ENCODE measurements at regions not wholly inside any gene's neighbourhood (a gene's known extent, or its start where the extent isn't known, plus 50 kb on each side); places are given as distances from the start of the nearest gene placed in this dataset.

DNA sequence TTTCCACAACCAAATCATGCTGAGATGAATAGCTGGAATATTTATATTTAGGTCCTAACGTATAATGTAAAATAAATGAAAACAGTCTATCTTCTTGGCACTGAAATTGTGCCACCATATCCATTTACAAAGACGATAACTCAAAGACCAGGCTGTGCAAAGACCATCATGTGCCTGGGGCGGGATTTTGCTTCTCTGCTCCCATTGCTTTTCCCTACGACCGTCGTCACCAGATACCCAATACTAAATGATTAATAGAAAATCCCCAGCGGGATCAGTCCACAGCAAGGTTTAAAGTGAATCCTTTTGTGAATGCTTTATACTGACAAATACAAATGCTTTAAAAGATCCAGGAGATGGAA is 194.3 kb upstream of the ARL4C start:
- Histone ChIP-seq H3K18ac (ENCODE audit: extremely low read depth, low read length) (no peak overlapping the region), H2BK15ac (ENCODE audit: low read length) (no peak overlapping the region), H3K79me1 (ENCODE audit: low read depth, low read length) (no peaks in the 10 kb centered on the region), H3K4me3 (ENCODE audit: extremely low read depth in 1 of 4, insufficient read depth in 2 of 4, low read depth in 3 of 4, low read length in 4 of 4) (no peak overlapping the region), H3K56ac (replicated peaks; ENCODE audit: insufficient read length, low read depth, low read length) (no peak overlapping the region), H3K4ac (replicated peaks; ENCODE audit: insufficient read length, low read depth, low read length) (no peak overlapping the region), H3K9me3 (ENCODE audit: insufficient read depth in 2 of 2, low read depth in 1 of 2, low read length in 1 of 2) (peaks cover 16 to 17% of the 10 kb centered on the region in 2 experiments; a peak in 3 of 4 replicates), H2AK5ac (ENCODE audit: low read depth, low read length) (no peak overlapping the region), H3K36me3 (ENCODE audit: control insufficient read depth in 2 of 4, insufficient read depth in 4 of 4, low read length in 3 of 4) (no peaks in the 10 kb centered on the region), H3K79me2 (ENCODE audit: control insufficient read depth in 1 of 2, insufficient read depth in 2 of 2, low read length in 2 of 2) (no peaks in the 10 kb centered on the region), H3K27ac (ENCODE audit: low read depth, low read length) (no peak overlapping the region), H3K4me2 (ENCODE audit: insufficient read depth in 1 of 2, low read depth in 2 of 2, low read length in 2 of 2) (no peak overlapping the region), H4K5ac (ENCODE audit: insufficient read length, low read depth, low read length) (no peak overlapping the region), H3K23ac (ENCODE audit: insufficient read length) (no peak overlapping the region), H2BK120ac (replicated peaks; ENCODE audit: low read depth, low read length) (no peak overlapping the region), H2BK12ac (ENCODE audit: low read depth, low read length) (no peak overlapping the region), H3K9ac (replicated peaks in 1 of 4; ENCODE audit: extremely low read depth in 1 of 4, low read depth in 3 of 4, low read length in 3 of 4) (no peak overlapping the region), H4K8ac (ENCODE audit: extremely low read depth, insufficient read depth, low read length) (no peak overlapping the region), H3K14ac (ENCODE audit: insufficient read length) (no peak overlapping the region), H3K23me2 (ENCODE audit: low read depth, low read length) (peaks cover 4% of the 10 kb centered on the region; the same call in 1 of the 2 replicates), H3K4me1 (replicated peaks in 1 of 4; ENCODE audit: control insufficient read depth in 3 of 4, insufficient read depth in 4 of 4, low read length in 3 of 4) (peaks cover 1 to 10% (median 5%) of the 10 kb centered on the region in 4 experiments; a peak in 5 of 7 replicates), H2AFZ (ENCODE audit: low read length) (no peak overlapping the region), H2BK5ac (ENCODE audit: low read depth, low read length) (no peak overlapping the region), H4K20me1 (replicated peaks in 1 of 2; ENCODE audit: control insufficient read depth in 1 of 2, insufficient read depth in 2 of 2, low read length in 2 of 2) (no peaks in the 10 kb centered on the region), H4K91ac (replicated peaks; ENCODE audit: insufficient read length, low read length) (no peak overlapping the region), H3K27me3 (replicated peaks in 1 of 4; ENCODE audit: control insufficient read depth in 3 of 4, extremely low read depth in 1 of 4, insufficient read depth in 3 of 4, low read length in 3 of 4) (no peaks in the 10 kb centered on the region), H2BK20ac (ENCODE audit: low read length) (no peak overlapping the region)
- no peak for TF ChIP-seq POLR2AphosphoS5 (IDR thresholded peaks at IDR 0.05; ENCODE audit: low read depth, low read length)
- TF ChIP-seq KDM1A (IDR thresholded peaks at IDR 0.05; ENCODE audit: borderline replicate concordance, low read length): no peak
- POLR2A ChIA-PET (ENCODE audit: partially characterized antibody): interaction anchor here (1.5 kb wide), 1 partner anchor 10 kb away, joined by 3 read pairs; no protein-coding TSS in a partner anchor
- FAIRE-seq: no peak
- 75% methylated on average over 7 of the region's 7 CpGs; no CpG with 5 or more reads in 1 of the 2 experiments for WGBS, 2 experiments (ENCODE audit: extremely low coverage in 1 of 2, insufficient coverage in 1 of 2, insufficient read length in 1 of 2, insufficient replicate concordance in 2 of 2, low coverage in 1 of 2, low lambda C conversion rate in 2 of 2, missing lambda C conversion rate in 1 of 2)
- CTCF ChIA-PET (ENCODE audit: partially characterized antibody): interaction anchor here (1.0 to 2.5 kb wide), 3 partner anchors 13 to 21 kb away, joined by 3 to 7 read pairs (median 5); no protein-coding TSS in a partner anchor
- peak in 1 of 2 experiments; percentile 2 for DNase-seq (ENCODE audit: low read depth in 1 of 2, low spot score in 2 of 2)
